ENCODE measurements at regions not wholly inside any gene's neighbourhood (a gene's known extent, or its start where the extent isn't known, plus 50 kb on each side); places are given as distances from the start of the nearest gene placed in this dataset.

DNA sequence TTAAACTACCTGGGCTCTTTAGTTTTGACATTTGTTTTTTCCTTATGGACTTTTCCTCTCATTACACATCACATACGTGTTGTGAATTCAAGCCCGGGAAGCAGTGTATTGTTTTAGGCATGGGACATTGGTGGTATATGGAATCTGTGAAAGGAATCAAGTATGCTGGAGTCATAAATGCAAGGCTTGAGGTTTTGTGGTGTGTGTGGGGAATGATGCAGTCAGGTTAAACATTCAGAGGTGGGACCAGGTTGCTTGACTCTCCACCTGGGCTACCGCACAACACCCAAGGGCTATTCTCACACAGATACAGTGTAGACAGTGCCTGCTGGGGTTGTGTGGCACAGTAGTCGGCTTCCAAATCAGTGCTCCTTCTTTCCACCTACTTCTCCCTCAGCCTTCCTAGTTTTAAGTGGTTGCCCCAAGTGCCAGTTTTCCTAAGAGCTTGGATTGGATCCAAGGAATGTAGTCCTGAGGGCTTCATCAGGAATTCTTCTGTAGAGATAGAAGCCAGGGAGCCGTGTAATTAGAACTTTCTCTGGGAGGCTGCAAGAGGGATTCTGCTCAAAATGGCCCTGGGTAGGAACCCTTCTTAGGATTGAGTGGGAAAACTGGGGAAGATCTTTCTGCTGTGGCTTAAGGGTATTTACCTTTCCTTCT, 243.7 kb downstream of the C12orf75 start:
- TF ChIP-seq, protein P1, sequence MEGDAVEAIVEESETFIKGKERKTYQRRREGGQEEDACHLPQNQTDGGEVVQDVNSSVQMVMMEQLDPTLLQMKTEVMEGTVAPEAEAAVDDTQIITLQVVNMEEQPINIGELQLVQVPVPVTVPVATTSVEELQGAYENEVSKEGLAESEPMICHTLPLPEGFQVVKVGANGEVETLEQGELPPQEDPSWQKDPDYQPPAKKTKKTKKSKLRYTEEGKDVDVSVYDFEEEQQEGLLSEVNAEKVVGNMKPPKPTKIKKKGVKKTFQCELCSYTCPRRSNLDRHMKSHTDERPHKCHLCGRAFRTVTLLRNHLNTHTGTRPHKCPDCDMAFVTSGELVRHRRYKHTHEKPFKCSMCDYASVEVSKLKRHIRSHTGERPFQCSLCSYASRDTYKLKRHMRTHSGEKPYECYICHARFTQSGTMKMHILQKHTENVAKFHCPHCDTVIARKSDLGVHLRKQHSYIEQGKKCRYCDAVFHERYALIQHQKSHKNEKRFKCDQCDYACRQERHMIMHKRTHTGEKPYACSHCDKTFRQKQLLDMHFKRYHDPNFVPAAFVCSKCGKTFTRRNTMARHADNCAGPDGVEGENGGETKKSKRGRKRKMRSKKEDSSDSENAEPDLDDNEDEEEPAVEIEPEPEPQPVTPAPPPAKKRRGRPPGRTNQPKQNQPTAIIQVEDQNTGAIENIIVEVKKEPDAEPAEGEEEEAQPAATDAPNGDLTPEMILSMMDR (IDR thresholded peaks at IDR 0.05; ENCODE audit: low read depth, low read length) = no peak

GRCh38 chr12:105575235-105575634, 244.7 kb downstream of the C12orf75 start:
- no peak for DNase-seq (ENCODE audit: extremely low read depth, low read depth)
- TF ChIP-seq, protein P1 (IDR thresholded peaks at IDR 0.05; ENCODE audit: low read depth, low read length) = no peak

More for the DNA sequence above, 243.7 kb downstream of the C12orf75 start:
- DNase-seq (ENCODE audit: extremely low read depth, low read depth) = no peak

DNA sequence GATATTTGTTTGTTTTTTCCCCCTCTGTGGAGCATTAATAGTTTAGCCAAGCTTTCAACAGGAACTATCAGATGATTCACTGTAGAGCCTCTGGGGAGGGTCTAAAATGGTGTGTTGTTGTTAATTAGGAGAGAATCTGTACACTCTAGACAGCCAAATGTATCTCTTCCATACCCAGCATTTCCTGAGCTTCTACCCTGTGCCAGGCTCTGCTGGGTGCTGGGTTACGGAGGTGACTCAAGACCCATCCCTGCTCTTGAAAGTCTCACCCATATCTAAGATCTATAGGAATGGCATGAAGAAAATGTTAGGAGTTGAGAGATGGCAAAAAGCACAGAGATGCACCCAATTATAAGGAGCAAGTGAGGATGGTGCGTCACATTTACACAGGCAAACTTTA, 245.8 kb downstream of the C12orf75 start:
- DNase-seq (ENCODE audit: extremely low read depth, low read depth) = no peak
- TF ChIP-seq, protein P1 (IDR thresholded peaks at IDR 0.05; ENCODE audit: low read depth, low read length) = no peak

DNA sequence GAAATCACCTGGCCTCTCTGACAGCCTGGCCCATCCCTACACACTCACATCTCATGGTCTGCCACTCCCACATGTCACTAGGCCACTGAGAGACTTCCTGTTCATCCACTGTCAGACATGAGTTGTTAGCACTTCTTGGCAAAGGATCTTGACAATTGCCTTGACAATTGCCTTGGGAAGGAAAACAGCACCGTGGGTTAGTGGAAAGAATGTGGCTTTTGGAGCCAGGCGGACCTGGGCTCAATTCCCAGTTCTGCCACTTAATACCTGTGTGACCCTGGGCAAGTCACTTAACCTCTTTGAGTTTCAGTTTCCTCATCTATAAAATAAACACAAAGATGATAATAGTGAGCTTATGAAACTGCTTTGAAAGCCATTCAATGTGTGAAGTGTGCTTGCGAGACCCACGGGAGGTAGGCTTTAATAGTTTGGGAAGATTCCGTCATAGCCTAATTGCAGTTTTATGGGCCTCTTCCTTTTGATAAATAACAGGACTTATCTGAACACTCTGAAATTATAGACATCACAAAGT, 250.4 kb downstream of the C12orf75 start:
- no peak for DNase-seq (ENCODE audit: extremely low read depth, low read depth)
- TF ChIP-seq, protein P1 (IDR thresholded peaks at IDR 0.05; ENCODE audit: low read depth, low read length) = no peak

DNA sequence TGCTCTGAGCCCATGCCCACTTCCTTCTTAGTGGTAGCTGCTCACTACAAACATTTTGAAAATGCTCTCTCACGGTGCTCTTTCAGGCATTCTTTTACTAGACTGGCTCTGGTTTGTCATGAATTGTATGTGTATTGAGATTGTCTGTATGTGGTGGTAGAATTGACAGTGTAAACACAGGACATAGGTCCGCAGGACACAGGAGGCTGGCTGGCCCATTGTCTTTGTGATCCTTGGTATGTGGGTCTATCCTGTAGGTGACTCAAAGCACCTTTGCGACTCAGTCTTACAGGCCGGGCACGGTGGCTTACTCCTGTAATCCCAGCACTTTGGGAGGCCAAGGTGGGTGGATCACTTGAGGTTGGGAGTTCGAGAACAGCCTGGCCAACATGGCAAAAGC, 250.9 kb downstream of the C12orf75 start:
- DNase-seq (ENCODE audit: extremely low read depth, low read depth) = no peak
- TF ChIP-seq, protein P1 (IDR thresholded peaks at IDR 0.05; ENCODE audit: low read depth, low read length) = no peak

DNA sequence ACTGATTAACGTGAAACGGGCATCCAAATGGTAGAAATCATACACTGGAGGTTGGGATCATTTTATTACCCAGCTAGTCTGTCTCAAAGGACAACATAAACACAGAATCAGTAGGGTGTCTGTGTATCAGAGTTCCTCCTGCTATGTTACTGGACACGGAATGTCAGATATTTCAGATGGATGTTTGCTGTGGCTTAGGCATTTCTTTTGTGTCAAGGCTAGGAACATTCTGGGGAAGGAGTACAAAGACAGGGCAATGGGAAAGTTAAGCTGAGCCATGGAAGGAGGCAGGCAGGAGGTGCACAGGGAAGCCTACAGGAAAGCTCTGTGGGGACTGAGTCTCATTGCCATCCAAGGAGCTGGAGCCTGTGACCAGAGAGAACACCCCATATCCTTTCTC, 254.6 kb downstream of the C12orf75 start:
- TF ChIP-seq, protein P1 (IDR thresholded peaks at IDR 0.05; ENCODE audit: low read depth, low read length) = no peak
- no peak for DNase-seq (ENCODE audit: extremely low read depth, low read depth)

- TF ChIP-seq, protein P1 (IDR thresholded peaks at IDR 0.05; ENCODE audit: low read depth, low read length) = no peak
- no peak for DNase-seq (ENCODE audit: extremely low read depth, low read depth)
These were observed 256.7 kb downstream of the C12orf75 start for GRCh38 chr12:105587237-105587636.

Data from AG09319 (cell line).